GM12891 (cell line): ENCODE measurements at regions not wholly inside any gene's neighbourhood (a gene's known extent, or its start where the extent isn't known, plus 50 kb on each side); places are given as distances from the start of the nearest gene placed in this dataset.

ENCODE experiments used
- POLR2A ChIP-seq: IDR thresholded peaks from 2 replicates; pipeline ENCODE4 v1.6.1; 2011; ENCODE audit warnings: low read depth, low read length, control low read depth
- POLR2AphosphoS5 ChIP-seq: IDR thresholded peaks from 2 replicates; pipeline ENCODE4 v1.6.1; 2011; ENCODE audit warnings: low read depth, low read length, control low read depth

- TF ChIP-seq POLR2A (no peak), POLR2AphosphoS5 (no peak)
These were observed 140.8 kb upstream of the SFRP2 start for GRCh38 chr4:153929675-153930074.
